ENCODE measurements at regions not wholly inside any gene's neighbourhood (a gene's known extent, or its start where the extent isn't known, plus 50 kb on each side); places are given as distances from the start of the nearest gene placed in this dataset.

- CTCF ChIA-PET (ENCODE audit: low intra/inter-chr PET ratio): no interaction called here
- intact Hi-C loops (cut with micrococcal nuclease): no loop called here
- FAIRE-seq: no peak
Observed at GRCh38 chr18:60596928-60597327, 224.4 kb upstream of the MC4R start.

More at GRCh38 chr18:60596928-60597327, 224.4 kb upstream of the MC4R start:
- POLR2A ChIA-PET: interaction anchor here (0.6 kb wide), 1 partner anchor 480 kb away, joined by 3 read pairs; no protein-coding TSS in a partner anchor
- no peaks in the 10 kb centered on the region for H3K27me3 ChIP-seq (ENCODE audit: control insufficient read depth in 2 of 2, insufficient read depth in 2 of 2, low read length in 2 of 2)
- no peaks in the 10 kb centered on the region for H3K36me3 ChIP-seq (ENCODE audit: control insufficient read depth, insufficient read depth, low read length)
- in situ Hi-C loops (cut with MboI): no loop called here
- no peaks in the 10 kb centered on the region for H3K79me2 ChIP-seq (ENCODE audit: control insufficient read depth, insufficient read depth, low read length)
- no peaks in the 10 kb centered on the region for H3K9me3 ChIP-seq (replicated peaks; ENCODE audit: control insufficient read depth, insufficient read depth, low read depth, low read length)
- no TSS peak for BruUV-seq (replicated peaks)
- ATAC-seq (no peak), DNase-seq (ENCODE audit: extremely low read depth in 1 of 4, low spot score in 3 of 4) (no peak)
- H3K9ac ChIP-seq (ENCODE audit: insufficient read depth in 1 of 2, low read depth in 2 of 2, low read length in 2 of 2): no peak overlapping the region
- TF ChIP-seq GTF2F1 (IDR thresholded peaks at IDR 0.05; ENCODE audit: low read depth, low read length): no peak
- no peak for TF ChIP-seq KAT2B (IDR thresholded peaks at IDR 0.05; ENCODE audit: low read depth, low read length)
- TF ChIP-seq STAG1 (CRISPR knock-in tag; IDR thresholded peaks at IDR 0.05; ENCODE audit: borderline replicate concordance): no peak
- TF ChIP-seq ZNF766 (CRISPR knock-in tag; conservative IDR thresholded peaks at IDR 0.05): no peak
- TF ChIP-seq NCOR1 (IDR thresholded peaks at IDR 0.05): no peak
- TF ChIP-seq SMARCC2 (IDR thresholded peaks at IDR 0.05; ENCODE audit: low read depth): no peak
- no peak for TF ChIP-seq MITF (IDR thresholded peaks at IDR 0.05)
- no peak for TF ChIP-seq EP400 (IDR thresholded peaks at IDR 0.05)
- TF ChIP-seq SP2 (IDR thresholded peaks at IDR 0.05; ENCODE audit: extremely low read depth, low read depth, low read length, poor library complexity, severe bottlenecking): no peak
- TF ChIP-seq BRF1 (IDR thresholded peaks at IDR 0.05; ENCODE audit: borderline replicate concordance, extremely low read depth, insufficient read length): no peak
- TF ChIP-seq ZNF785 (CRISPR knock-in tag; IDR thresholded peaks at IDR 0.05): no peak
- no peak for TF ChIP-seq RBM39 (optimal IDR thresholded peaks at IDR 0.05; ENCODE audit: low read depth, low read length)
- no peak for TF ChIP-seq EP300 (IDR thresholded peaks at IDR 0.05; ENCODE audit: low read length)
- no peak for TF ChIP-seq ZBTB11 (CRISPR knock-in tag; IDR thresholded peaks at IDR 0.05)
- no peak for TF ChIP-seq HNRNPLL (IDR thresholded peaks at IDR 0.05; ENCODE audit: low read depth, low read length, poor library complexity, severe bottlenecking)
- no peak for TF ChIP-seq PML (IDR thresholded peaks at IDR 0.05; ENCODE audit: low read length)
- TF ChIP-seq ZNF263 (CRISPR knock-in tag; IDR thresholded peaks at IDR 0.05; ENCODE audit: borderline replicate concordance): no peak
- no peak for TF ChIP-seq HDGF (IDR thresholded peaks at IDR 0.05)
- H3K4me1 ChIP-seq (replicated peaks in 1 of 2; ENCODE audit: control insufficient read depth in 2 of 2, insufficient read depth in 2 of 2, low read length in 2 of 2): no peaks in the 10 kb centered on the region
- H2AFZ ChIP-seq (ENCODE audit: low read depth, low read length): no peak overlapping the region
- 0% methylated on average over 3 of the region's 3 CpGs for WGBS (ENCODE audit: insufficient coverage, low coverage, missing lambda C conversion rate)
- no peak overlapping the region for H3K27ac ChIP-seq (ENCODE audit: extremely low read depth, low read depth, low read length)
- H3K4me2 ChIP-seq (ENCODE audit: insufficient read depth, low read length): no peak overlapping the region
- H3K9me1 ChIP-seq (ENCODE audit: control insufficient read depth, insufficient read depth, low read length): no peaks in the 10 kb centered on the region
- no peak overlapping the region for H3K4me3 ChIP-seq
- H4K20me1 ChIP-seq (replicated peaks; ENCODE audit: control insufficient read depth, insufficient read depth, low read length): no peaks in the 10 kb centered on the region
